ENCODE measurements at regions not wholly inside any gene's neighbourhood (a gene's known extent, or its start where the extent isn't known, plus 50 kb on each side); places are given as distances from the start of the nearest gene placed in this dataset.

DNA sequence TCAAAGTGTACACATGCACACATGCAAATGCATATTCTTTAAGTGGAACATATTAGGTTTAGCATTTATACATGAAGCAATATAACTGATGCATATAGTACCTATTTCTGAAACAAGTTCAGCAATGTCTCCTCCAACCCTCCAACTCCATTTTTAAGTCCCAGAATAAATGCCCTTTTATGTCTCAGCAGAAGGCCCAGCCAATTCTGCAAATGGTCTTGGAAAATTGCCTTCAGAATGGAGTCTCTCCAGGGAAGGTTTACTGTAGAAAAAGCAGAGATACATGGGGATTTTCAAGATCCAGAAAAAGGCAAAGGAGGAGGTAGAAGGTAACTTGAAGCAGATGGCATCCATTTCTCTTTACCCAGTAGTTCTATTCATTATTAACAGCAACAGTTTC, 633.3 kb downstream of the MAFB start:
- peaks cover 0 to 5% (median 0%) of the 10 kb centered on the region in 3 donors for H3K27me3 Mint-ChIP-seq (ENCODE audit: low read depth in 3 of 3)
- intact Hi-C loops (cut with micrococcal nuclease) = no loop called here
- H3K4me2 ChIP-seq (replicated peaks; ENCODE audit: extremely low read depth, low read length, poor library complexity, severe bottlenecking) = no peak overlapping the region
- peaks cover under 1 to 14% (median 4%) of the 10 kb centered on the region in 7 donors for H3K9me3 Mint-ChIP-seq
- H3K36me3 ChIP-seq (replicated peaks in 1 of 2; ENCODE audit: control insufficient read depth in 1 of 2, insufficient read depth in 2 of 2, low read length in 2 of 2) = no peaks in the 10 kb centered on the region
- no peaks in the 10 kb centered on the region for H3K79me2 ChIP-seq (ENCODE audit: insufficient read depth, low read length)
- H3K4me1 ChIP-seq (ENCODE audit: control insufficient read depth in 1 of 2, insufficient read depth in 2 of 2, low read length in 2 of 2) = no peaks in the 10 kb centered on the region
- H3K4me1 Mint-ChIP-seq = no peaks in the 10 kb centered on the region
- H2AFZ ChIP-seq (ENCODE audit: insufficient read depth, low read depth, low read length, poor library complexity, severe bottlenecking) = no peak overlapping the region
- H3K27me3 ChIP-seq (ENCODE audit: control insufficient read depth in 2 of 2, insufficient read depth in 2 of 2, low read length in 2 of 2) = no peaks in the 10 kb centered on the region
- peaks cover under 1 to 4% of the 10 kb centered on the region in 2 donors for H3K9me3 ChIP-seq (replicated peaks in 1 of 2; ENCODE audit: control insufficient read depth in 1 of 2, insufficient read depth in 1 of 2, low read length in 2 of 2)
- DNase-seq = no peak
- H3K36me3 Mint-ChIP-seq = no peaks in the 10 kb centered on the region
- no peak overlapping the region for H3K9ac ChIP-seq (ENCODE audit: insufficient read depth, low read length, poor library complexity, severe bottlenecking)
- H3K4me3 ChIP-seq (replicated peaks in 1 of 3; ENCODE audit: low read depth in 2 of 3, low read length in 3 of 3) = no peak overlapping the region
- H3K27ac ChIP-seq (ENCODE audit: low read depth in 1 of 2, low read length in 2 of 2) = no peak overlapping the region
- no peak overlapping the region for H3K4me3 Mint-ChIP-seq
- H4K20me1 ChIP-seq (ENCODE audit: insufficient read depth, low read length) = no peaks in the 10 kb centered on the region
- no peak overlapping the region for H3K27ac Mint-ChIP-seq
- TF ChIP-seq, protein P1, sequence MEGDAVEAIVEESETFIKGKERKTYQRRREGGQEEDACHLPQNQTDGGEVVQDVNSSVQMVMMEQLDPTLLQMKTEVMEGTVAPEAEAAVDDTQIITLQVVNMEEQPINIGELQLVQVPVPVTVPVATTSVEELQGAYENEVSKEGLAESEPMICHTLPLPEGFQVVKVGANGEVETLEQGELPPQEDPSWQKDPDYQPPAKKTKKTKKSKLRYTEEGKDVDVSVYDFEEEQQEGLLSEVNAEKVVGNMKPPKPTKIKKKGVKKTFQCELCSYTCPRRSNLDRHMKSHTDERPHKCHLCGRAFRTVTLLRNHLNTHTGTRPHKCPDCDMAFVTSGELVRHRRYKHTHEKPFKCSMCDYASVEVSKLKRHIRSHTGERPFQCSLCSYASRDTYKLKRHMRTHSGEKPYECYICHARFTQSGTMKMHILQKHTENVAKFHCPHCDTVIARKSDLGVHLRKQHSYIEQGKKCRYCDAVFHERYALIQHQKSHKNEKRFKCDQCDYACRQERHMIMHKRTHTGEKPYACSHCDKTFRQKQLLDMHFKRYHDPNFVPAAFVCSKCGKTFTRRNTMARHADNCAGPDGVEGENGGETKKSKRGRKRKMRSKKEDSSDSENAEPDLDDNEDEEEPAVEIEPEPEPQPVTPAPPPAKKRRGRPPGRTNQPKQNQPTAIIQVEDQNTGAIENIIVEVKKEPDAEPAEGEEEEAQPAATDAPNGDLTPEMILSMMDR (IDR thresholded peaks at IDR 0.05) = no peak

DNA sequence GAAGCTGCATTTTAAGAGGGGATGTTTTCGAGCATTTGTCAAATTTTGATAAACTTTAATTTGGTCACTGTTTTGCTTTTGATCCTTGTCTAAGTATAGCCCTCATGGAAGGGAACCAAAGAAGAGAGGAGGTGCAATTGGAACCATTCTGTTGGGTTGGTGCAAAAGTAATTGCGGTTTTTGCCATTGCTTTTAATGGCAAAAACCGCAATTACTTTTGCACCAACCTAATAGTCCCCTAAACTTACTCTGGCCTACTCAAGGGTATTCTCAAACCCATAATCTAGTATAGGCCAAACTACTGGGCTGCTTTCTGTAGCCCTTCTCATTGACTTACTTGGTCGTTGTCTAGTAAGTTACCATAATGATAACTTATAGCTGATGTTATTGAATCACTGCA, 634.7 kb downstream of the MAFB start:
- WGBS (ENCODE audit: insufficient coverage) = 57% methylated on average over 1 of the region's 4 CpGs
- Histone ChIP-seq H3K4me2 (replicated peaks; ENCODE audit: extremely low read depth, low read length, poor library complexity, severe bottlenecking) (no peak overlapping the region), H3K4me1 (ENCODE audit: control insufficient read depth in 1 of 2, insufficient read depth in 2 of 2, low read length in 2 of 2) (no peaks in the 10 kb centered on the region), H2AFZ (ENCODE audit: insufficient read depth, low read depth, low read length, poor library complexity, severe bottlenecking) (no peak overlapping the region), H3K9me3 (replicated peaks in 1 of 2; ENCODE audit: control insufficient read depth in 1 of 2, insufficient read depth in 1 of 2, low read length in 2 of 2) (no peaks in the 10 kb centered on the region), H4K20me1 (ENCODE audit: insufficient read depth, low read length) (no peaks in the 10 kb centered on the region), H3K27me3 (ENCODE audit: control insufficient read depth in 2 of 2, insufficient read depth in 2 of 2, low read length in 2 of 2) (no peaks in the 10 kb centered on the region), H3K79me2 (ENCODE audit: insufficient read depth, low read length) (no peaks in the 10 kb centered on the region), H3K27ac (ENCODE audit: low read depth in 1 of 2, low read length in 2 of 2) (no peak overlapping the region), H3K4me3 (replicated peaks in 1 of 3; ENCODE audit: low read depth in 2 of 3, low read length in 3 of 3) (no peak overlapping the region), H3K36me3 (replicated peaks in 1 of 2; ENCODE audit: control insufficient read depth in 1 of 2, insufficient read depth in 2 of 2, low read length in 2 of 2) (no peaks in the 10 kb centered on the region), H3K9ac (ENCODE audit: insufficient read depth, low read length, poor library complexity, severe bottlenecking) (no peak overlapping the region)
- H3K36me3 Mint-ChIP-seq = no peaks in the 10 kb centered on the region
- peaks cover 0 to 8% (median 2%) of the 10 kb centered on the region in 7 donors for H3K9me3 Mint-ChIP-seq
- no peaks in the 10 kb centered on the region for H3K4me1 Mint-ChIP-seq
- no peak overlapping the region for H3K4me3 Mint-ChIP-seq
- DNase-seq = no peak
- peaks cover 0 to 5% (median 3%) of the 10 kb centered on the region in 3 donors for H3K27me3 Mint-ChIP-seq (ENCODE audit: low read depth in 3 of 3)
- TF ChIP-seq, protein P1 (IDR thresholded peaks at IDR 0.05) = no peak
- no peak overlapping the region for H3K27ac Mint-ChIP-seq
- intact Hi-C loops (cut with micrococcal nuclease) = no loop called here
